H9 (cell line): ENCODE measurements at regions not wholly inside any gene's neighbourhood (a gene's known extent, or its start where the extent isn't known, plus 50 kb on each side); places are given as distances from the start of the nearest gene placed in this dataset.

ENCODE experiments used
- DNase-seq: peaks from one replicate; pipeline ENCODE4 v3.0.0-alpha.2; 2017
- H2AFZ ChIP-seq: one replicate; pipeline ENCODE4 v1.6.1; 2013; ENCODE audit warnings: mild to moderate bottlenecking, low read length, control low read depth, moderate library complexity
- H2AK5ac ChIP-seq: 2 replicates; pipeline ENCODE4 v1.6.1; 2013; ENCODE audit warnings: low read length, control low read depth, mixed read lengths; ENCODE audit not compliant: insufficient read length
- H2BK120ac ChIP-seq: one replicate; pipeline ENCODE4 v1.6.1; 2013; ENCODE audit warnings: low read depth, mild to moderate bottlenecking, low read length, control low read depth, inconsistent platforms; ENCODE audit not compliant: poor library complexity, severe bottlenecking
- H2BK12ac ChIP-seq: 2 replicates; pipeline ENCODE4 v1.6.1; 2013; ENCODE audit warnings: low read length, control low read depth, mixed read lengths, low read depth; ENCODE audit not compliant: insufficient read length
- H2BK15ac ChIP-seq: 2 replicates; pipeline ENCODE4 v1.6.1; 2013; ENCODE audit warnings: low read depth, low read length, control low read depth
- H2BK20ac ChIP-seq: one replicate; pipeline ENCODE4 v1.6.1; 2013; ENCODE audit warnings: low read depth, mild to moderate bottlenecking, low read length, control low read depth, inconsistent platforms; ENCODE audit not compliant: poor library complexity, severe bottlenecking
- H2BK5ac ChIP-seq: 2 replicates; pipeline ENCODE4 v1.6.1; 2013; ENCODE audit warnings: low read length, control low read depth, mixed read lengths; ENCODE audit not compliant: insufficient read length
- H3K14ac ChIP-seq: 2 replicates; pipeline ENCODE4 v1.6.1; 2013; ENCODE audit warnings: low read length, control low read depth; ENCODE audit not compliant: insufficient read depth
- H3K18ac ChIP-seq: 2 replicates; pipeline ENCODE4 v1.6.1; 2013; ENCODE audit warnings: low read depth, mild to moderate bottlenecking, mixed read lengths, low read length, control low read depth; ENCODE audit not compliant: insufficient read length
- H3K23ac ChIP-seq: 2 replicates; pipeline ENCODE4 v1.6.1; 2013; ENCODE audit warnings: low read length, control low read depth, mixed read lengths, low read depth; ENCODE audit not compliant: insufficient read length
- H3K23me2 ChIP-seq: 2 replicates; pipeline ENCODE4 v1.6.1; 2013; ENCODE audit warnings: low read depth, mild to moderate bottlenecking, mixed read lengths, low read length, control low read depth; ENCODE audit not compliant: insufficient read length, poor library complexity, severe bottlenecking
- H3K27ac ChIP-seq: 2 replicates; pipeline ENCODE4 v1.5.1; 2013; ENCODE audit warnings: low read length, control low read depth, mixed read lengths, low read depth; ENCODE audit not compliant: insufficient read length
- H3K27me3 ChIP-seq: 2 replicates; pipeline ENCODE4 v1.6.1; 2013; ENCODE audit warnings: low read length, control low read depth, inconsistent platforms; ENCODE audit not compliant: insufficient read depth
- H3K4ac ChIP-seq: 2 replicates; pipeline ENCODE4 v1.6.1; 2013; ENCODE audit warnings: low read depth, mild to moderate bottlenecking, control low read depth, inconsistent platforms, low read length, moderate library complexity
- H3K4me1 ChIP-seq: 2 replicates; pipeline ENCODE4 v1.6.1; 2013; ENCODE audit warnings: low read length, control low read depth, inconsistent platforms; ENCODE audit not compliant: insufficient read depth
- H3K4me2 ChIP-seq: 2 replicates; pipeline ENCODE4 v1.6.1; 2013; ENCODE audit warnings: low read length, control low read depth, mixed read lengths; ENCODE audit not compliant: insufficient read length, insufficient read depth
- H3K56ac ChIP-seq: 2 replicates; pipeline ENCODE4 v1.6.1; 2013; ENCODE audit warnings: low read depth, mild to moderate bottlenecking, mixed read lengths, low read length, control low read depth; ENCODE audit not compliant: insufficient read length
- H3K79me1 ChIP-seq: 2 replicates; pipeline ENCODE4 v1.6.1; 2013; ENCODE audit warnings: low read depth, mild to moderate bottlenecking, moderate library complexity, low read length, control low read depth, inconsistent platforms; ENCODE audit not compliant: insufficient read depth, poor library complexity, severe bottlenecking
- H3K79me2 ChIP-seq: 2 replicates; pipeline ENCODE4 v1.6.1; 2013; ENCODE audit warnings: low read length, control low read depth, inconsistent platforms; ENCODE audit not compliant: insufficient read depth
- H3K9ac ChIP-seq: 2 replicates; pipeline ENCODE4 v1.6.1; 2013; ENCODE audit warnings: low read length, control low read depth, mixed read lengths; ENCODE audit not compliant: insufficient read length; ENCODE audit errors: extremely low read depth
- H3K9me3 ChIP-seq: one replicate; pipeline ENCODE4 v1.6.1; 2013; ENCODE audit warnings: low read depth, low read length, inconsistent platforms; ENCODE audit not compliant: control insufficient read depth
- H3T11ph ChIP-seq: one replicate; pipeline ENCODE4 v1.6.1; 2013; ENCODE audit warnings: mild to moderate bottlenecking, low read length, control low read depth, inconsistent platforms
- H4K20me1 ChIP-seq: one replicate; pipeline ENCODE4 v1.6.1; 2013; ENCODE audit not compliant: control insufficient read depth, insufficient read length, insufficient read depth
- H4K5ac ChIP-seq: 2 replicates; pipeline ENCODE4 v1.6.1; 2013; ENCODE audit warnings: low read depth, mild to moderate bottlenecking, mixed read lengths, low read length, control low read depth; ENCODE audit not compliant: insufficient read length
- H4K8ac ChIP-seq: replicated peaks from 2 replicates; pipeline ENCODE4 v1.6.1; 2013; ENCODE audit warnings: low read length, control low read depth, mixed read lengths, low read depth; ENCODE audit not compliant: insufficient read length
- H4K91ac ChIP-seq: 2 replicates; pipeline ENCODE4 v1.6.1; 2013; ENCODE audit warnings: low read depth, mild to moderate bottlenecking, moderate library complexity, mixed read lengths, low read length, control low read depth; ENCODE audit not compliant: insufficient read length
- H3K27ac Mint-ChIP-seq, 3 experiments: 2 replicates in 2 of 3; 3 replicates in 1 of 3; pipeline ENCODE4 v1.8.0; 2020 to 2021; ENCODE audit warnings: mixed read lengths in 3 of 3, mild to moderate bottlenecking in 1 of 3, moderate library complexity in 1 of 3
- H3K27me3 Mint-ChIP-seq: 2 replicates; pipeline ENCODE4 v1.8.0; 2021; ENCODE audit warnings: low read depth, mild to moderate bottlenecking, moderate library complexity, mixed read lengths
- H3K36me3 Mint-ChIP-seq, 3 experiments: 2 replicates in 2 of 3; 3 replicates in 1 of 3; pipeline ENCODE4 v1.8.0; 2020 to 2021; ENCODE audit warnings: low read depth in 3 of 3, mixed read lengths in 3 of 3; ENCODE audit not compliant: insufficient read depth in 1 of 3
- H3K4me1 Mint-ChIP-seq, 2 experiments: 2 replicates each; pipeline ENCODE4 v1.8.0; 2020; ENCODE audit warnings: mixed read lengths in 2 of 2
- H3K4me3 Mint-ChIP-seq, 2 experiments: 2 replicates in 1 of 2; 3 replicates in 1 of 2; pipeline ENCODE4 v1.8.0; 2020 to 2021; ENCODE audit warnings: mild to moderate bottlenecking in 2 of 2, mixed read lengths in 2 of 2, moderate library complexity in 1 of 2
- H3K9me3 Mint-ChIP-seq, 2 experiments: 2 replicates in 1 of 2; 3 replicates in 1 of 2; pipeline ENCODE4 v1.8.0; 2020; ENCODE audit warnings: mild to moderate bottlenecking in 2 of 2, mixed read lengths in 2 of 2, moderate library complexity in 1 of 2
- WGBS: extraction: QIAGEN DNeasy Blood & Tissue Kit; methylation state at CpG from one replicate; pipeline ENCODE4 v1.1.7; 2013; ENCODE audit warnings: missing lambda C conversion rate, low lambda C conversion rate, mixed read lengths; ENCODE audit not compliant: insufficient read length; ENCODE audit errors: extremely low coverage; 5-methylcytosine and 5-hydroxymethylcytosine counted together
- TF ChIP-seq, protein P1 (sequence below): fragments of 200-600 bp; sonication (generic); conservative IDR thresholded peaks from 3 replicates; pipeline ENCODE4 v1.8.0; 2021; ENCODE audit warnings: antibody characterized with exemption, mild to moderate bottlenecking

- Mint-ChIP-seq H3K27ac (no peak overlapping the region), H3K4me3 (no peak overlapping the region), H3K4me1 (no peaks in the 10 kb centered on the region), H3K9me3 (peaks cover 12 to 13% of the 10 kb centered on the region in 2 experiments), H3K36me3 (peaks cover 0 to 7% (median 6%) of the 10 kb centered on the region in 3 experiments; a peak in 3 of 7 replicates), H3K27me3 (peaks cover 4% of the 10 kb centered on the region)
- Histone ChIP-seq H2BK12ac (no peak overlapping the region), H3K9me3 (no peaks in the 10 kb centered on the region), H3K79me1 (no peaks in the 10 kb centered on the region), H4K5ac (no peak overlapping the region), H2BK120ac (no peak overlapping the region), H3T11ph (no peak overlapping the region), H3K14ac (no peak overlapping the region), H2BK20ac (no peak overlapping the region), H3K4ac (no peak overlapping the region), H2AK5ac (no peak overlapping the region), H3K56ac (no peak overlapping the region), H3K27me3 (no peaks in the 10 kb centered on the region), H4K20me1 (no peaks in the 10 kb centered on the region), H3K18ac (no peak overlapping the region), H3K4me1 (no peaks in the 10 kb centered on the region), H3K23me2 (no peaks in the 10 kb centered on the region), H4K8ac (no peak overlapping the region), H3K23ac (no peak overlapping the region), H3K27ac (no peak overlapping the region), H3K4me2 (no peak overlapping the region), H3K9ac (no peak overlapping the region), H3K79me2 (no peaks in the 10 kb centered on the region), H4K91ac (no peak overlapping the region), H2BK5ac (no peak overlapping the region), H2AFZ (no peak overlapping the region), H2BK15ac (no peak overlapping the region)
- WGBS: no CpG with 5 or more reads among the region's 8 CpGs
- no peak for DNase-seq
- TF ChIP-seq, protein P1, sequence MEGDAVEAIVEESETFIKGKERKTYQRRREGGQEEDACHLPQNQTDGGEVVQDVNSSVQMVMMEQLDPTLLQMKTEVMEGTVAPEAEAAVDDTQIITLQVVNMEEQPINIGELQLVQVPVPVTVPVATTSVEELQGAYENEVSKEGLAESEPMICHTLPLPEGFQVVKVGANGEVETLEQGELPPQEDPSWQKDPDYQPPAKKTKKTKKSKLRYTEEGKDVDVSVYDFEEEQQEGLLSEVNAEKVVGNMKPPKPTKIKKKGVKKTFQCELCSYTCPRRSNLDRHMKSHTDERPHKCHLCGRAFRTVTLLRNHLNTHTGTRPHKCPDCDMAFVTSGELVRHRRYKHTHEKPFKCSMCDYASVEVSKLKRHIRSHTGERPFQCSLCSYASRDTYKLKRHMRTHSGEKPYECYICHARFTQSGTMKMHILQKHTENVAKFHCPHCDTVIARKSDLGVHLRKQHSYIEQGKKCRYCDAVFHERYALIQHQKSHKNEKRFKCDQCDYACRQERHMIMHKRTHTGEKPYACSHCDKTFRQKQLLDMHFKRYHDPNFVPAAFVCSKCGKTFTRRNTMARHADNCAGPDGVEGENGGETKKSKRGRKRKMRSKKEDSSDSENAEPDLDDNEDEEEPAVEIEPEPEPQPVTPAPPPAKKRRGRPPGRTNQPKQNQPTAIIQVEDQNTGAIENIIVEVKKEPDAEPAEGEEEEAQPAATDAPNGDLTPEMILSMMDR: no peak
Measured at GRCh38 chr15:80325206-80325605, 73.2 kb upstream of the CTXND1 start.
